ENCODE measurements at regions not wholly inside any gene's neighbourhood (a gene's known extent, or its start where the extent isn't known, plus 50 kb on each side); places are given as distances from the start of the nearest gene placed in this dataset.

DNA sequence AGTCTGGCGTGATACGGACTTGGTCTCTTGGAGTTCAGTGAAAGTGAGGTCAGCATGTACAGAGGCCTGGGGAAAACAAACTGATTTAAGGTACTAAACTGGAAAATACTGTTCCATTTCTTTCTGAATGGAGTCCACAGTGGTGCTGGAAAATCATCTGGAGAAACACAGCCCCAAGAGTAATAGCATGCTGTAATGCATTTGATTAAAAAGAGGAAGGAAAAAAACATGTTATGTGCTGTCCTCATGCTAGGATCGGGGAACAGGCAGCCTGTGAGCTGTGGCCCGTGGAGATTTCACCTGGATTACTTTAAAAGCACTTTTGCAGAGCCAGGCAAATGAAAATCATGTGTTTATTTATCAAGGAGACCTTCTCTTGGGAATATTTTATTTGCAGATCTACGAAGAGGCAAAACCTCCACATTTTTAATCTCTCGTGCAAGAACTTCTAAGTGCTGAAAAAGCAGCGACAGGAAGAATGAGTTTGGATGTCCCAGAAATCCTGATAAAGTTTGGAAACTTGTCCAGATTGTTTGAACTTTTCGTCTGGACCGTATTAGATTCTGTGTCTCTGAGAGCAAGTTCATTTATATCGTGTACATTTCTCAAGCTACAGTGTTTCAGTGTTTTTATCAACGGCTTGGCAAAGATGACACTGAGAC lies 228.8 kb downstream of the GAS1 start:
- no peak overlapping the region for H3K4me3 ChIP-seq (ENCODE audit: low read length in 3 of 3)
- no peaks in the 10 kb centered on the region for H3K9me3 ChIP-seq (ENCODE audit: control insufficient read depth in 2 of 3, insufficient read depth in 1 of 3, low read length in 3 of 3)
- TF ChIP-seq, protein P1, sequence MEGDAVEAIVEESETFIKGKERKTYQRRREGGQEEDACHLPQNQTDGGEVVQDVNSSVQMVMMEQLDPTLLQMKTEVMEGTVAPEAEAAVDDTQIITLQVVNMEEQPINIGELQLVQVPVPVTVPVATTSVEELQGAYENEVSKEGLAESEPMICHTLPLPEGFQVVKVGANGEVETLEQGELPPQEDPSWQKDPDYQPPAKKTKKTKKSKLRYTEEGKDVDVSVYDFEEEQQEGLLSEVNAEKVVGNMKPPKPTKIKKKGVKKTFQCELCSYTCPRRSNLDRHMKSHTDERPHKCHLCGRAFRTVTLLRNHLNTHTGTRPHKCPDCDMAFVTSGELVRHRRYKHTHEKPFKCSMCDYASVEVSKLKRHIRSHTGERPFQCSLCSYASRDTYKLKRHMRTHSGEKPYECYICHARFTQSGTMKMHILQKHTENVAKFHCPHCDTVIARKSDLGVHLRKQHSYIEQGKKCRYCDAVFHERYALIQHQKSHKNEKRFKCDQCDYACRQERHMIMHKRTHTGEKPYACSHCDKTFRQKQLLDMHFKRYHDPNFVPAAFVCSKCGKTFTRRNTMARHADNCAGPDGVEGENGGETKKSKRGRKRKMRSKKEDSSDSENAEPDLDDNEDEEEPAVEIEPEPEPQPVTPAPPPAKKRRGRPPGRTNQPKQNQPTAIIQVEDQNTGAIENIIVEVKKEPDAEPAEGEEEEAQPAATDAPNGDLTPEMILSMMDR (IDR thresholded peaks at IDR 0.05; ENCODE audit: borderline replicate concordance, extremely low read depth, insufficient read depth) = no peak
- no peak for DNase-seq
- no peaks in the 10 kb centered on the region for H3K36me3 ChIP-seq (ENCODE audit: control insufficient read depth in 2 of 3, insufficient read depth in 3 of 3, low read length in 3 of 3)
- intact Hi-C loops (cut with DNase I) = no loop called here
- no peak for FAIRE-seq
- H3K27me3 ChIP-seq (ENCODE audit: control insufficient read depth, insufficient read depth, low read length) = no peaks in the 10 kb centered on the region
- H3K4me1 ChIP-seq (ENCODE audit: control insufficient read depth in 2 of 3, insufficient read depth in 2 of 3, low read depth in 1 of 3, low read length in 3 of 3) = no peaks in the 10 kb centered on the region
- H3K9ac ChIP-seq (ENCODE audit: low read length in 3 of 3) = no peak overlapping the region
- no peak overlapping the region for H3K27ac ChIP-seq (ENCODE audit: low read depth in 2 of 2, low read length in 2 of 2)

DNA sequence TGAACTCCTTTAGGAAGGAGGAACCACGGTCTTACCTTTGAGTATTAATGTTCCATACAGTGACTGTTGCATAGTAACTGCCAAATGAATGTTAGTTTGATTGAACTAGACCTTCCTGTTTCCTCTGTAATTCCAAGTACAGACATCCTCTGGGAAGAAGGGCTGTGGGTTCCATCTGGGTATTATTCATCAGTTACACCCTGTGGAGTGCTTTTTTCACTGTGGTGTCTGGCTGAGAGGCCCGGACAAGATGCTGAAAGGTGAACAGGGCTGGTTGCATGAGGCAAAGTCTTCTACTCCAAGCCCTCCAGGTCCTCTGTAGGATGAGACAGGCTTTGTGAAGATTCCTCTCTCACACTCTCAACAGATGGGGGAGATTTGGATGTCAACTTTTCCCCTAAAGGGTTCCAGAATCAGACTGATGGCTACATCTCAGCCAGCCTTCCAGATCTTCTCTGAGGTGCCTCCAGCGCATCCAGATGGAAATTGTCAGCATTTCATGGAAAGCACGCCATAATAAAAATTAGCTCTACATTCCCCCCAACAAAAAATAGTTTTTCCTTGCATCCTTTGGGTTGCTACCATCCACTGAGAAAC lies 230.9 kb downstream of the GAS1 start:
- DNase-seq = no peak
- FAIRE-seq = no peak
- Histone ChIP-seq H3K4me3 (ENCODE audit: low read length in 3 of 3) (no peak overlapping the region), H3K9me3 (ENCODE audit: control insufficient read depth in 2 of 3, insufficient read depth in 1 of 3, low read length in 3 of 3) (no peaks in the 10 kb centered on the region), H3K27me3 (ENCODE audit: control insufficient read depth, insufficient read depth, low read length) (no peaks in the 10 kb centered on the region), H3K27ac (ENCODE audit: low read depth in 2 of 2, low read length in 2 of 2) (no peak overlapping the region), H3K36me3 (ENCODE audit: control insufficient read depth in 2 of 3, insufficient read depth in 3 of 3, low read length in 3 of 3) (no peaks in the 10 kb centered on the region), H3K4me1 (ENCODE audit: control insufficient read depth in 2 of 3, insufficient read depth in 2 of 3, low read depth in 1 of 3, low read length in 3 of 3) (no peaks in the 10 kb centered on the region), H3K9ac (ENCODE audit: low read length in 3 of 3) (no peak overlapping the region)
- TF ChIP-seq, protein P1 (IDR thresholded peaks at IDR 0.05; ENCODE audit: borderline replicate concordance, extremely low read depth, insufficient read depth) = no peak
- intact Hi-C loops (cut with DNase I) = no loop called here

DNA sequence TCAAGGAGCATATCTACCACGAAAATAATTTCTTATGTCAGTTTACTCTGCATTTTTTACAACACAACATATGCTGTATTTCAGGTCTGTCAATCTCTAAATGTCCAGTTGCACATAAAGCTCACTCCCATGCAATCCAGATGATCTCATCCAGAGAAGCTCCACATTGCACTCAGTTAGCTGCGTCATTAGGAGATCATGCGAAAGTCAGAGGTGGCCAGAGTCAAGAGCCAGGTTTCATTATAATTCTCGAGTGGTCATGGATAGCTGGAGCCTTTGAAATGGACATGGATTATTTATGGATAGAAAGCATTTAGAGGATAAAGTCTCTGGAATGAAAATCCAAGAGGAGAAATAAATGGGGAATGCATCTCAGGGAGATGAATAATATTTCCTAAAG lies 232.3 kb downstream of the GAS1 start:
- no peak for FAIRE-seq
- TF ChIP-seq, protein P1 (IDR thresholded peaks at IDR 0.05; ENCODE audit: borderline replicate concordance, extremely low read depth, insufficient read depth) = no peak
- Histone ChIP-seq H3K4me1 (ENCODE audit: control insufficient read depth in 2 of 3, insufficient read depth in 2 of 3, low read depth in 1 of 3, low read length in 3 of 3) (no peaks in the 10 kb centered on the region), H3K9ac (ENCODE audit: low read length in 3 of 3) (no peak overlapping the region), H3K9me3 (ENCODE audit: control insufficient read depth in 2 of 3, insufficient read depth in 1 of 3, low read length in 3 of 3) (no peaks in the 10 kb centered on the region), H3K27me3 (ENCODE audit: control insufficient read depth, insufficient read depth, low read length) (no peaks in the 10 kb centered on the region), H3K4me3 (ENCODE audit: low read length in 3 of 3) (no peak overlapping the region), H3K27ac (ENCODE audit: low read depth in 2 of 2, low read length in 2 of 2) (no peak overlapping the region), H3K36me3 (ENCODE audit: control insufficient read depth in 2 of 3, insufficient read depth in 3 of 3, low read length in 3 of 3) (no peaks in the 10 kb centered on the region)
- DNase-seq = peak in 1 of 5 donors; percentile 27
- intact Hi-C loops (cut with DNase I) = no loop called here
